Uterus (tissue), 3 donors: ENCODE measurements at regions not wholly inside any gene's neighbourhood (a gene's known extent, or its start where the extent isn't known, plus 50 kb on each side); places are given as distances from the start of the nearest gene placed in this dataset.

Experiments used
- DNase-seq, 2 donors: peaks; one replicate each; pipeline ENCODE4 v3.0.0-alpha.2; 2019 to 2020
- H3K27ac ChIP-seq, 2 donors: fragments of 200-600 bp; sonication (generic); 1 replicate in 1 of 2; 2 replicates in 1 of 2; pipeline ENCODE4 v1.5.1; 2016 to 2018
- H3K27me3 ChIP-seq, 2 donors: fragments of 200-600 bp; sonication (generic); one replicate each; pipeline ENCODE4 v1.5.1; 2018 to 2019; ENCODE audit warnings: control low read depth in 1 of 2
- H3K36me3 ChIP-seq, 2 donors: fragments of 200-600 bp; sonication (generic); one replicate each; pipeline ENCODE4 v1.5.1; 2019; ENCODE audit warnings: control low read depth in 1 of 2
- H3K4me1 ChIP-seq, 2 donors: fragments of 200-600 bp; sonication (generic); one replicate each; pipeline ENCODE4 v1.5.1; 2018 to 2019; ENCODE audit warnings: control low read depth in 1 of 2
- H3K4me3 ChIP-seq, 2 donors: fragments of 200-600 bp; sonication (generic); 1 replicate in 1 of 2; 2 replicates in 1 of 2; pipeline ENCODE4 v1.5.1; 2018 to 2019; ENCODE audit warnings: mild to moderate bottlenecking in 1 of 2
- H3K9me3 ChIP-seq, 2 donors: fragments of 200-600 bp; sonication (generic); one replicate each; pipeline ENCODE4 v1.5.1; 2019; ENCODE audit warnings: control low read depth in 1 of 2
- CTCF ChIP-seq, 4 experiments: fragments of 200-600 bp in 2 of 4; fragments of 450-650 bp in 2 of 4; sonication (generic) in 2 of 4; IDR thresholded peaks; one replicate each; pipeline ENCODE4 v1.5.1; 2016 to 2019; ENCODE audit warnings: antibody characterized with exemption in 4 of 4, mild to moderate bottlenecking in 2 of 4, moderate library complexity in 1 of 4
- POLR2A ChIP-seq, 2 donors: fragments of 450-650 bp; IDR thresholded peaks; one replicate each; pipeline ENCODE4 v1.6.1; 2016; ENCODE audit warnings: antibody characterized with exemption in 2 of 2, mild to moderate bottlenecking in 1 of 2, moderate library complexity in 1 of 2
- intact Hi-C: fragments of 100-400 bp; cut with DNase I; formaldehyde crosslinking; loops from one replicate; pipeline ENCODE4 v1.15.1; 2023; ENCODE audit warnings: low total_unique reads
- donor health status: DM: yes; HTN: yes; CAD: no.

- no peaks in the 10 kb centered on the region for H3K4me1 ChIP-seq
- H3K27ac ChIP-seq: no peak overlapping the region
- TF ChIP-seq POLR2A (IDR thresholded peaks at IDR 0.05) (no peak), CTCF (IDR thresholded peaks at IDR 0.05) (no peak)
- H3K4me3 ChIP-seq: no peak overlapping the region
- no peaks in the 10 kb centered on the region for H3K27me3 ChIP-seq
- H3K36me3 ChIP-seq: no peaks in the 10 kb centered on the region
- intact Hi-C loops: no loop called here
- DNase-seq: no peak
- no peaks in the 10 kb centered on the region for H3K9me3 ChIP-seq
Measured at GRCh38 chr13:22738357-22738756, 442.4 kb upstream of the SGCG start.

GRCh38 chr13:22740264-22740663, 440.5 kb upstream of the SGCG start:
- Histone ChIP-seq H3K36me3 (no peaks in the 10 kb centered on the region), H3K4me1 (no peaks in the 10 kb centered on the region), H3K27ac (no peak overlapping the region), H3K4me3 (no peak overlapping the region), H3K27me3 (no peaks in the 10 kb centered on the region), H3K9me3 (no peaks in the 10 kb centered on the region)
- TF ChIP-seq CTCF (IDR thresholded peaks at IDR 0.05): no peak
- TF ChIP-seq POLR2A (IDR thresholded peaks at IDR 0.05): no peak
- no peak for DNase-seq
- intact Hi-C loops: no loop called here

- Histone ChIP-seq H3K27me3 (no peaks in the 10 kb centered on the region), H3K27ac (no peak overlapping the region), H3K9me3 (no peaks in the 10 kb centered on the region), H3K4me1 (no peaks in the 10 kb centered on the region), H3K4me3 (no peak overlapping the region), H3K36me3 (no peaks in the 10 kb centered on the region)
- no peak for DNase-seq
- intact Hi-C loops: no loop called here
- TF ChIP-seq POLR2A (IDR thresholded peaks at IDR 0.05) (no peak), CTCF (IDR thresholded peaks at IDR 0.05) (no peak)
Measured at GRCh38 chr13:22744688-22745452, 435.9 kb upstream of the SGCG start.

- no peaks in the 10 kb centered on the region for H3K9me3 ChIP-seq
- no peak for DNase-seq
- no peak overlapping the region for H3K27ac ChIP-seq
- intact Hi-C loops: no loop called here
- no peaks in the 10 kb centered on the region for H3K27me3 ChIP-seq
- H3K4me1 ChIP-seq: no peaks in the 10 kb centered on the region
- H3K36me3 ChIP-seq: no peaks in the 10 kb centered on the region
- no peak overlapping the region for H3K4me3 ChIP-seq
- TF ChIP-seq CTCF (IDR thresholded peaks at IDR 0.05) (no peak), POLR2A (IDR thresholded peaks at IDR 0.05) (no peak)
Measured at GRCh38 chr13:22748866-22749577, 431.8 kb upstream of the SGCG start.

- H3K4me3 ChIP-seq: no peak overlapping the region
- TF ChIP-seq POLR2A (IDR thresholded peaks at IDR 0.05) (no peak), CTCF (IDR thresholded peaks at IDR 0.05) (no peak)
- no peaks in the 10 kb centered on the region for H3K36me3 ChIP-seq
- DNase-seq: no peak
- H3K9me3 ChIP-seq: no peaks in the 10 kb centered on the region
- no peaks in the 10 kb centered on the region for H3K27me3 ChIP-seq
- no peak overlapping the region for H3K27ac ChIP-seq
- intact Hi-C loops: no loop called here
- no peaks in the 10 kb centered on the region for H3K4me1 ChIP-seq
Measured at GRCh38 chr13:22749626-22750025, 431.2 kb upstream of the SGCG start.
